GM18517 (cell line): ENCODE measurements at regions not wholly inside any gene's neighbourhood (a gene's known extent, or its start where the extent isn't known, plus 50 kb on each side); places are given as distances from the start of the nearest gene placed in this dataset.
"Not testable (repeated sequence)": the region's sequence is repeated elsewhere in the genome, so short reads cannot be mapped to it uniquely, and the experiment has no call there.

Experiments
- ATAC-seq: cut with Tn5 transposase; IDR thresholded peaks from one replicate; pipeline ENCODE4 v1.9.1; 2021; ENCODE audit warnings: mild to moderate bottlenecking, moderate library complexity; ENCODE audit not compliant: unreplicated experiment

DNA sequence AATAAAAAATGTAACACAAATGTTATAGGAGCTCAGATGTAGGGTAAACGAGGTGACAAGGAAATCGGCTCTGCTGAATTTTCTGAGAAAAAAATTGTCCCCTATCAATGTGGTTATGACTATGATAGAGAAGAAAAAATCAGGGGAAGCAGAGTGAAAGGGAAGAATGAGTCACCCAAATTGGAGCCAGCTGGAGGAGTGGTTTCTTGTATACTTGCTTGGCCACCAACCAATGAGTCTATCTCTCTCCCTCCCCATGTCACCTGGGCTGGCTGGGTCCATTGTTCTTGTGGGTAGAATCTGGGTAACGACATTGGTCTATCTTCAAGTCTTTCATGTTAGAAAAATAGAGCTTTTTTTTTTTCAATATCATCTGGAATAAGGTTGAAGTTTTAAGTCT, 196.6 kb upstream of the FLRT2 start:
- no peak for ATAC-seq

DNA sequence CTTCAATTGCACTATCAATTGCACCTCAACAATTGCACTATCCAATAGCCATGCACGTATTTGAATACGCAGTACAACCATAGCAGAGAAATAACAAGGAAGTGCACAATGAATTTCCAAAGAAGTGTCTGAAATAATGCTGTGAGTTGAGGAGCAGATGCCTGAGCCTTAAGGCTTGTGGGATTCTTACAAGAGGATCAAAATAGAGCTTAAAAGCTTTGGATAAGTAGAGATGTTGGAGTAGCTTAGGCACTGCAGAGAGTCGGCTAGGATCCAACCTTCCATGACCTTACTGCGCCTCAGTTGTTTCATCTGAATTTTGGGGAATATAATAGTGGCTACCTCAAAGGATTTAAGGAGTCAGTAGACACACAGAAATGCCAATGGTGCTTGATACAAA, 196.1 kb upstream of the FLRT2 start:
- no peak for ATAC-seq

DNA sequence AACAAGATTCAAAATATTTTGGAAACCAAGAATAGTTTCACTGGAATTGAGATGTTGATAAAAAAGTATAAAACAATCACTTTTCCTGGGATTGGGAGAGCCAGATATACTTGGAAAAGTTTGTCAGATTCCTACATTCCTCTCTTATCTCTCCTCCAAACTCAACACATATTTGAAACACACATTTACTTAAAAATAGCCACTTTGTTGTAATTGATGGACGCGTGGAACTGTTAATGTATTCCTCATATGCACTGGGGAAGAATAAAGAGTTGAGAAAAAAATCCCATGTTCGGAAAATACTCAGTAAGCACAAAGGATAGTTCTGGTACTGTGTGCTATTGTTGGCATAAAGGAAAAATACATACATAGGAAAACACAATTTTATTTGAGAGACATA, 195.6 kb upstream of the FLRT2 start:
- no peak for ATAC-seq

DNA sequence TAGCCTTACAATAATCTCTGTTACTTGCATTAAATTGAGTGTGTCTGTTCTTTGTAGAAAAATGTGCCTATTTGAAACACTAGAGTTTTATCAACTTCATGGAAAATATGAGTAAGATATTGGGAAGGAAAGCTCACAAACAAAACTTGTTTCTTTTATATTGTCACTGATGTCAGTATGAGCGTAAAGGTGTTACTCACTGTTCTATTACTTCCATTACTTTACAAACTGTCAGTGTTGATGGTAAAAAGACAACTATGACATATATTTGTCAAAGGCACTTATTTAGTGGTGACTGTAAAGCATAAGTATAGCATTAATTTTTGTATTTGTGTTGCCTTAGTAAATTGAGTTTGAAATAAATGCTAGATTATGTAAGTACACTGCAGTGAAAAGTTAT, 193.7 kb upstream of the FLRT2 start:
- ATAC-seq, result no peak

DNA sequence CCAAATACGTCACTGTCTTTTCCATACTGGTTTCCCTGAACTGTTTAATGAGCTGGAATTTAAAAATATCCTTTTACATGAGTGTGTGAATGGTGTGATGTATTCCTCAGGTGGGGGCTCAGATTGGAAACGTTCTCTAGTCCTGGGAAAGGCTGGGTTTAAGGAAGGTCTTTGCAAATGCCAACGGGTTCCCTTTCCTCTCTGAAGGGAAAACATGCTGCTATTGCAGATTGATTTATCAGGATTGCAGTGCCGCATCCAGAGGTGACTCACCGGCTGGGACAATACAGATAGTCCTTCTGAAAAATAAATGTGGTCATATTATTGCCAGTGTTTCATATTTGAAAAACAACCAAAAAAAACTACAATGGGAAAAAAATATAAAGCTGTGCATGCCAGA, 193.1 kb upstream of the FLRT2 start:
- ATAC-seq, result no peak

DNA sequence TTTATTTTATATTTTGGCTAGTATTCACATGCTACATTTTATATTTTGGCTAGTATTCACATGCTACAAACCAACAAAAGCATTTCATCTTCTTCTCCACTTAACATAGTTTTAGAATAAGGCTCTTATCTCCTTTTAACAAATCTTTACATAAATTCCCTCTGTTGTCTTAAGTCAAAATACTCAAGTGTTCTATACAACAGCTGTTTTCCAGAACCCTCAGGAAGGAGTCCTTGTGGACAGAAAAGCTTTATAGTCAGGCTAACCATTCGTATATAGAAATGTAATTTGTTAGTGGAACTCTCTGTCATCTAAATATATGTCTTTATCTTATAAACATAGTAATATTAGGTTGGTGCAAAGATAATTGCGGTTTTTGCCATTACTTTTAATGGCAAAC, 191.0 kb upstream of the FLRT2 start:
- ATAC-seq, result no peak

DNA sequence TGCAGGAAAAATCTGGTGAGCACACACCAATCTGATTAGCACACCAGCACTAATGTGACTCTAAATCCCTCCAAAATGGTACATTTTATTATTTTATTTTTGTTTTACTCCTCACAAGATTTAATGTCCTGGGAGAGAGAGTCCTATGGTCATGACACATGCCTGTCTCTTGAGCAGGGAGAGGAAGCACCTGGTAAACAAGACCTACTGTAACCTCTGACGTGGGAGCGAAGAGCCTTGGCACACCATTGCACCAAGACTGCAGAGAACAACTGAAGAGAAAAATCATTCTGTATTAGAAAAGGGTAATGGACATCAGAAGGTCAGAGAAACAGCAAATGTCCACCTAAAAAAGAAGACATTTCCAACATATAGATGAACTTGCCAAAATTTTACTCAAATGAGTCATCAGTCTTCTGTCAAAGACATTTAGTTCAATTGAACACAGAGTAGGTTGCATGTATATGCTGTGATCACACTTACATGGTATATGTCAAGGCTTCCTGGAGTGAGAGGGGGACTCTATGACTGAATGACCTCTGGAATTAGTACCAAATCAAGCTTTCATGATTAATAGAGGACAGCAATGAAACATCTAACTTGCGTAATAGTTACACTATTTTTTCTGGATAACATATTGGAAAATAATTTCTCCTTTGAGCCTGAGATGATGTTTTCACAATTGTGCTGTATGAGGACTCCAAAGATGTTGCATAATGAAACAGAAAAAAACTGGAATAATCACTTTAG, 186.9 kb upstream of the FLRT2 start:
- ATAC-seq, result no peak

DNA sequence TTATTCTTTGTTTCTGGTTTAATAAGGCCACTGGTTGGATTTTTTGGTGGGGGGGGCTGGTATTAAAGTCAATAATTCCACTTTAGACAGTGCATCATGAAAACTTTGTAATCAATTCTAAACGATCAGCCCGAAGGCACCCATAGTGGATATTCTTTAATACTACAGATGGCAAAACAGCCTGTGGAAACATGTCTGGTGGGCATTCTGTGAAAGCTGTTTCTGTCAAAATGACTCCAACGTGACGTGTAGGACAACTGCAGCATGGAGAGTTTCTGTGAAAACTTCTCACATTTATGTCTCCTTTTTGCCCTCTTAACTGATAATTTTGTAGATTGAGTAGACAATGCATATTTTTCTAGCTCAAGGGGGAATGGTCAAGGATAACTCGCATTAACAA, 185.8 kb upstream of the FLRT2 start:
- no peak for ATAC-seq

DNA sequence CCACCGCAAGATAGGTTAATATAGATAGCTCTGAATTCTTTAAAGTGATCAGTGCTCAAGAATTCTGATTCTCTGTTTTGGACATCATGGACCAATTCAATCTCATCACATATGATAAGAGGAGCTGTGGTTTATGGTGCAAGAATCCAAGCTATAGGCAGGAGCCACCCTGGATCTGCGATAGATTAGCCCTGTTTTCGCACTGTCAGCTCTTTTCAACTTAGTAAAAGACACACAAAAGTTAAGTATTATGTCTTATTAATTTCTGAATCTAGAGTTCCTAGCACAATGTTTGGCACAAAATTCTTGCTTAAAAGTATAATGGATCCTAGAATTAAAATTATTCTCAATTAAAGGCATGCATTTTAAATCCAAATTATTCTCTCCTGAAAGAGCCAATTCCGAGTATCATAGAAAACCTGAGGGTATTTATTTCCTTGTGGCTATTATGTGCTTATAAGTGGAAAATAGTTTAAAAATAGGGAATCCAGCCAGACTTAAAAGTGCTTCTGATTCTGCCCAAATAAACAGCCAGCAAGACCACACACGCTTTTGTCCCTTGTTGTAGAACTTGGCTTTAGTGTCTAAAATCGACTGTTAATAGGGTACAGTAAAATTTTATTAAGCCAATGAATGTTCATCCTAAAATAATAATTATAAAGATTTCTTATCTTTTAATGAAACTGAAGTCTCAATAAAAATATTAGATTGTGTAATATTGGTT, 184.9 kb upstream of the FLRT2 start:
- ATAC-seq, result no peak

DNA sequence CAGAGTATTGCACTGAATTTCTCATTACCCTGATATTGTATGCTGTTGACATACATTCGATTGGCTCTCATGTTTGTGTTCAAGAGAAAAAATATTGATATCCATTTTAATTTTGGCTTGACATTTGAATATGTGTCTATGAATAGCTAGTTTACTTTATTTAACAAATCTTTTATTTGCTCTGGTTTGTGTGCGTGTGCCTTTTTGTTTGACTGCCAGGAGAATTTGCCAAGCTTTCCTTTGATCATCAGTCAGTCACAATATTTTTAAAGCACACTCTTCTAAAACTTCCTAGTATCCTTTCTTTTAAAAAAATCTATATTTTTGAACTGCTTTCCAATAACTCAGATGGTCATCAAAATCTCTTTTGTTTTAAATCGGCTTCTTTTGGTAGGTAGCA, 179.3 kb upstream of the FLRT2 start:
- ATAC-seq, result no peak

DNA sequence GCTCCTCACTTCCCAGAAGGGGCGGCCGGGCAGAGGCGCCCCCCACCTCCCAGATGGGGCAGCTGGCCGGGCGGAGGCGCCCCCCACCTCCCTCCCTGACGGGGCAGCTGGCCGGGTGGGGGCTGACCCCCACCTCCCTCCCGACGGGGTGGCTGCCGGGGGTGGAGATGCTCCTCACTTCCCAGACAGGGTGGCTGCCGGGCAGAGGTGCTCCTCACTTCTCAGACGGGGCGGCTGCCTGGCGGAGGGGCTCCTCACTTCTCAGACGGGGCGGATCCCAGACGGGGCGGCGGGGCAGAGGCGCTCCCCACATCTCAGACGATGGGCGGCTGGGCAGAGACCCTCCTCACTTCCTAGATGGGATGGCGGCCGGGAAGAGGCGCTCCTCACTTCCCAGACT, 177.4 kb upstream of the FLRT2 start:
- ATAC-seq, result not testable (repeated sequence)

DNA sequence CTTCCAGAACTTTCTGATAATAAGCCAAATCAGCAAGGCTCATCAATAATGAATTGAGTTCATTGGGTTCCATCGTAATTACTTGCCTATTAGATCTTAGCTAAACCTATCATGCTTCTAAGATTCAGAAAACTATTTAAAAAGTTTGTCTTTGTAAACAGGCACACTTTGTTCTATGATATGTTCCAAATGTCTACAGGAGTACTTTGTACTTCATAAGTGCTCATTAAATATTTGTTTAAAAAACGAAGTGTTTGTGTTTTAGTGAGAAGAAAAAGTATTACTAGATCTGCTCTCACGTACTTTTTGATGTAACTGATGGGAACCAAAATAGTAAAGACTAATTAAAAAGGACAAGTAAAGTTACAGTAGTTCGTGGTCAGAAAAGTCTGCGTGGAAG, 172.8 kb upstream of the FLRT2 start:
- no peak for ATAC-seq

DNA sequence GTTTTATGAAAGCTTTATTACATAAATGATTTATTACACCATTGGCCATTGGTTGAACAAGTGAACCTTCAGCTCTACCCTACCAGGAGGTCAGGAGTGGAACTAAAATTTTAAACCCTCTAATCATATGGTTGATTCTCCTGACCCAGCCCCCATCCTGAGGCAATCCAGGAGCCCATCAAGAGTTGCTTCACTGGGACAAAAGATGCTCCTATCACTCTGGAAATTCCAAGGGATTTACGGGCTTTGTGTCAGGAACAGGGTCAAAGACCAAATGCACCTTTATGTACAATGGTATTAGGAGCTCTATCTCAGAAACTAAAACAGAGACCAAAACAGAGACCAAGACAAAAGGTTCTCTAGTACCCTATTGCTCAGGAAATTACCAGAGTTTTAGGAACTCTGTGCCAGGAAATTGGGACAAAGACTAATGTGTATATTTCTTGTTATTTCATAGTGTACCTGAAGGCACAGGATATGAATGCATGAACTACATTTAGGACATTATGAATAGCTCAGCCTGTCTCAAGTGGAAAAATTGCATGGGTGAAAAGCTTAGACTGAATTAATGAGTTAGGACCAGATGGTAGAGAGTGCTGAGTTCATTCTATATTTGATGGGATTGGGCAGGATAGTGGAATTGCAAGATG, 171.7 kb upstream of the FLRT2 start:
- ATAC-seq, result no peak

DNA sequence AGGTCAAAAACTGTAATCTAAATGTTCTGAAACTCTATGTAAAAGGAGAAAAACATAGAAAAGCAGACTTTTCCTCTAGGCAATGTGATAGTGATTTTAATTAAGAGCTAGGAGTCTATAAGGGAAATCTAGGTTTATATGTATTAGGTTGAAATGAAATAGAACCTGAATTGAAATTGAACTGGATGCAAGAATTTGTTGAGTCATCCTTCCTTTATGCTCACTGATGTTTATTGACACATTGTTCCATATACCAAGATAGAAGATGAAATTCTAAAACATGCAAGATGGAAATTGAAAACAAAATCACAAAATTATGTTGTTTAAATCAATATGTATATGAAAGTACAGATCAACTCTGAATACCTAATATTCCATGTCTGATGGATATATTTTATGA, 170.4 kb upstream of the FLRT2 start:
- no peak for ATAC-seq

DNA sequence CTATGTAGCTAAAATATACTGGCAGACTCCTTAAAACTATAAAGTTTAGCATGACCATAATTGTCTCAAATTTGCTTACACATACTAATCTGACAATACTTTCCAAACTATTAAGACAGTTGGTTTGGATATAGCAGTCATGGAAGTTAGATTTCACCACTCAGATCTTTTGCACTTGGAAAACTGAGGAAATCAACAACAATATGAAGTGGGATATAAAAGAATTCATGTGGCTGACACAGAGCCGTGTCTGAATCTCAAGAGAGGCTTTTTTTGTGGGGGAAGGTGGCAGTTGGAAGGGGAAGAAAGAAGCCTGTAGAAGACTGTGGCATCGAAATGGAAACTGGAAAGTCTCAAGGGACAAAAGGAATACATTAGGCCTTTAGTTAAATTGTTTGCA, 166.6 kb upstream of the FLRT2 start:
- ATAC-seq, result no peak

DNA sequence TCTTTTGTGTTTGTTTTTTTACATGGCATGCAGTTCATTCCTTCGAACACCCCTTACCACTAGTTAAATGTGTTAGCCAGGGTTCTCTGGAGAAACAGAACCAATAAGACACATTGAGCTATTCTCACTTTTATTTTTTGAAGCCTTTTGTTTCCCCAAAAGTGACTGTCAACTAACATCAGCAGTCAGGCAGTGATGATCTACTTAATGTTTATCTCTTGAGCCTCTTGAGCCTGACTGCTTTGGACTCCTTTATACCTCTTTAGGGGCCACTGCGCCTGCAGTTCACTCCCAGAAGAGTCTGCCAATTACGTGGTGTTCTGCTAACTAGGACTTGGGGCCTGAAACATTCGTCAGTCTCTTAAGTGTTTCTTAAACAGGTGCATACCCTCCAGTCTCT, 163.7 kb upstream of the FLRT2 start:
- no peak for ATAC-seq

DNA sequence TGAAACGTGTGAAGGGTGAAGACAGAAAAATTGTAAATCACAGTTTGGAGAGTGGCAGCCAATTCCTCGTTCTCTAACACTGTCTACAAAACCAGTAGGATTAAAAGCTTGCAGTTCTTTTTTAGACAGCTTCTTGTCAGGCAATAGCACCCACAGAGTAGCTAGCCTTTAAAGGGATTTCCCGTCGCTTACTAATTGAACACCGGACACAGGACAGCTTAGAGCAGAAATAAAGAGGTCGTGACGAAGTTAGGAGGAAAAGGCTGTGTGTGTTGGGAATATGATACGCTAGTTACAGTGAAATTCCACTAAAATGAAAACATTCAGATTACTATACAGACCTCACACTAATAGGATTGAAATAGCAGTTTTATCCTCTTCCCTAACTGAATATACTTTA, 149.1 kb upstream of the FLRT2 start:
- no peak for ATAC-seq

DNA sequence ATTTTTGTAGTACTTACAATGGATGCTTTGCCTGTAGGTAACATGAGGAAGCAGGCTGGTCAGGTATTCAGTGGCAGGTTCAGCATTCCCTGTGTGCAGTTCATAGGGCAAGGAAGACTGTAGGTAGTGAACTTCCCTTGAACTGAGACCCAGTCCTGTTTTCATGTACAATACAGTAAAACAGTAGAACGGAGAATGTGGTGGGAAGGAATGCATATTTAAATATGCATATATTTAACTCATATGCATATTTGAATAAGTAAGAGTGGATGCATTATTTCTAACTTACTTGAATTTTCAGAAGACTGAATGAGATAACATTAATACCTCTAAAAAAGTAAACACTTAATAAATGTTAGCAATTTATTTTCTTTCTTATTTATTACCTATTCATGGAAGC, 147.6 kb upstream of the FLRT2 start:
- ATAC-seq, result no peak

DNA sequence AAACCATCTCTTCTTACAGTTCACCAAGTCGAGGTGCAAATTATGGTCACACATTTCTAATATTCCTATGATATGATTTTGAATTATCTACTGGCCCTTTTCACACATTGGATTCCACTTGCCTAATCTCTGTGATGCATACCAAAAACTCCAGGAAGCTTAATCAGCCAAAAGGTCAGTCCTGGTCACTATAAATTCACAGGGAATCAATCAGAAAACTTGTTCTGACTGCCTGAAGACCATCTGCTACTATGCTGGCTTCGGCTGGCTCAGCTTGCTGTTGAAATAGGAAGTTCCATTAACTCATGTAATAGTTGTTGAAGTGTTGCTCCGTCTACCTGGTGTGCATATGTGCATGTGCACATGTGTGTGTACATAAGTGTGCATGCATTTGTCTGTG, 142.8 kb upstream of the FLRT2 start:
- ATAC-seq, result no peak

DNA sequence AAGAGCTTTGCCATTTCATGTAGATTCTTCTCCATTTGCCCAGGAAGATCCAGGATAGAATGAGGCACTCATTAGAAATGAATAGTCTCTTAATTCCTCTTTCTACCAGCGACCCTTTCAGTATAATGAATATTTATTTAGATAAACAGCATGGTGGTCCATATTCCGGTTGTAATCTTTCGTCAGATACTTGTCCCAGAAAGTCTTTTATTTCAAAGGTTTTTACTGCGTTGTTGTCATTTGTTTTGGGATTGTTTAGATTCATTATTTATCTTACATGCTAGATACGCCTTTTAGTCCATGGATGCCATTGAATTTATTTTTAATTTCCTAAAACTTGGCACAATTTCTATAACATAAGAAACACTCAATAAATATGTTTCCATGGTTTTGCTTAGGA, 139.7 kb upstream of the FLRT2 start:
- ATAC-seq, result no peak

DNA sequence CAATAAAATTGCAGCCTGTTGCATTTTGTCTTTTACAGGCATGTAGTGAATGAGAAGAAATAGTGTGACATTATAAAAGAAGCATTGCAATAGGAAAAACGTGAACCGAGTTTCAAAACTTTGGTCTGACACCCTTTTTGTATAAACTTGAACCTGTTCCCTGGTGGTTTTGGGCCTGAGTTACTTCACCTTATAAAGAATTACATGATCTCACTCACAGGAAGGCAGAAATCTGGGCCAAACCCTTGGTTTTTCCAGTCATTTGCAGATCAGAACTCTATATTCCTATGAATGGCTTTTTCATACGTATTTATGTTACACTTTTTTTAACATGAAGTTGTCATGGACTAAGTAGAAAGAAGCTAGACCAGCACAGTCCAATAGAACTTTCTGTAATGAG, 138.5 kb upstream of the FLRT2 start:
- ATAC-seq, result no peak

DNA sequence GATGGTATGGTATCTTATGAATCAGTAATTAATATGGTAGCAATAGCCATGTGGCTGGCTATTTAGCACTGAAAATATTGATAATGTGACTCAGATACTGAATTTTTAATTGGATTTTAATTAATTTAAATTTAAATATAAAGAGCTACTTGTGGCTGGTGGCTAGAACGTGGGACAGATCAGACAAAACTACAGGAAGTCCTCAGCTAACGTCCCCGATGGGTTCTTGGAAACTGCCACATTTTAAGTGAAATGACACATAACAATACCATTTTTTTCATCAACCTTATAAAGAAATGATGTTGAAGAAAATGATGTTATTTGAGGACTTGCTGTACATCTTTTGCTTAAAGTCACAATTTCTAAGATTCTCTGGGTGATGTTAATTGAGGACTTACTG, 138.1 kb upstream of the FLRT2 start:
- ATAC-seq, result no peak
